SK-N-SH treated with all-trans-retinoic acid at 6 μM for 48 hours (cell line): ENCODE measurements at regions not wholly inside any gene's neighbourhood (a gene's known extent, or its start where the extent isn't known, plus 50 kb on each side); places are given as distances from the start of the nearest gene placed in this dataset.

Source experiments
- ATAC-seq: fragments of 200-7000 bp; cut with Tn5 transposase; 3 replicates; pipeline ENCODE4 v1.9.1; 2020; ENCODE audit warnings: mild to moderate bottlenecking, moderate library complexity
- BACH2 ChIP-seq: fragments of 250-450 bp; sonication (Bioruptor Pico); IDR thresholded peaks from 2 replicates; pipeline ENCODE4 v1.9.0; 2021; ENCODE audit warnings: mild to moderate bottlenecking, borderline replicate concordance
- ESRRG ChIP-seq: fragments of 250-450 bp; sonication (Bioruptor Pico); IDR thresholded peaks from 2 replicates; pipeline ENCODE4 v1.6.1; 2021; ENCODE audit warnings: mild to moderate bottlenecking
- GLIS3 ChIP-seq: fragments of 250-450 bp; sonication (Bioruptor Pico); IDR thresholded peaks from 2 replicates; pipeline ENCODE4 v1.5.0; 2020; ENCODE audit warnings: mild to moderate bottlenecking, moderate library complexity
- ISL1 ChIP-seq: fragments of 250-450 bp; sonication (Bioruptor Pico); IDR thresholded peaks from 2 replicates; pipeline ENCODE4 v2.1.2; 2022; ENCODE audit warnings: mild to moderate bottlenecking, moderate library complexity
- OSR1 ChIP-seq: fragments of 250-450 bp; sonication (Bioruptor Pico); IDR thresholded peaks from 2 replicates; pipeline ENCODE4 v1.8.0; 2022; ENCODE audit warnings: moderate library complexity, mild to moderate bottlenecking, inconsistent platforms
- RARB ChIP-seq: fragments of 250-450 bp; sonication (Bioruptor Pico); IDR thresholded peaks from 2 replicates; pipeline ENCODE4 v1.8.0; 2021; ENCODE audit warnings: mild to moderate bottlenecking, moderate library complexity
- SNAI2 ChIP-seq: fragments of 250-450 bp; sonication (Bioruptor Pico); IDR thresholded peaks from 2 replicates; pipeline ENCODE4 v1.5.0; 2020; ENCODE audit warnings: mild to moderate bottlenecking, moderate library complexity
- TCF4 ChIP-seq: fragments of 250-450 bp; sonication (Bioruptor Pico); IDR thresholded peaks from 2 replicates; pipeline ENCODE4 v1.8.0; 2021; ENCODE audit warnings: mild to moderate bottlenecking, moderate library complexity, borderline replicate concordance
- TOX ChIP-seq: fragments of 250-450 bp; sonication (Bioruptor Pico); IDR thresholded peaks from 2 replicates; pipeline ENCODE4 v1.8.0; 2021; ENCODE audit warnings: mild to moderate bottlenecking, moderate library complexity, borderline replicate concordance
- ZC3H10 ChIP-seq: fragments of 250-450 bp; sonication (Bioruptor Pico); IDR thresholded peaks from 2 replicates; pipeline ENCODE4 v1.5.1; 2021; ENCODE audit warnings: mild to moderate bottlenecking, moderate library complexity
- ZFP3 ChIP-seq: fragments of 250-450 bp; sonication (Bioruptor Pico); IDR thresholded peaks from 2 replicates; pipeline ENCODE4 v1.5.0; 2020; ENCODE audit warnings: mild to moderate bottlenecking, moderate library complexity
- ZFP30 ChIP-seq: fragments of 450-650 bp; formaldehyde crosslinking; IDR thresholded peaks from 2 replicates; pipeline ENCODE4 v1.5.0; 2022; ENCODE audit warnings: mild to moderate bottlenecking, moderate library complexity
- ZNF565 ChIP-seq: fragments of 450-650 bp; formaldehyde crosslinking; conservative IDR thresholded peaks from 2 replicates; pipeline ENCODE4 v1.5.0; 2020; ENCODE audit warnings: low read depth, mild to moderate bottlenecking, moderate library complexity
- ZNF70 ChIP-seq: fragments of 450-650 bp; formaldehyde crosslinking; IDR thresholded peaks from 2 replicates; pipeline ENCODE4 v1.5.0; 2020; ENCODE audit warnings: mild to moderate bottlenecking, moderate library complexity
- ZNF8 ChIP-seq: fragments of 450-650 bp; formaldehyde crosslinking; IDR thresholded peaks from 2 replicates; pipeline ENCODE4 v1.5.0; 2020; ENCODE audit warnings: mild to moderate bottlenecking, moderate library complexity
- TF ChIP-seq, protein P1 (sequence below): fragments of 250-450 bp; sonication (Bioruptor Pico); IDR thresholded peaks from 2 replicates; pipeline ENCODE4 v1.5.0; 2020; ENCODE audit warnings: mild to moderate bottlenecking, moderate library complexity
- TF ChIP-seq, protein P2 (sequence below): fragments of 250-450 bp; sonication (Bioruptor Pico); IDR thresholded peaks from 2 replicates; pipeline ENCODE4 v1.8.0; 2021; ENCODE audit warnings: low read depth, mild to moderate bottlenecking, moderate library complexity, borderline replicate concordance
- TF ChIP-seq, protein P3 (sequence below): fragments of 250-450 bp; sonication (Bioruptor Pico); IDR thresholded peaks from 2 replicates; pipeline ENCODE4 v1.8.0; 2020; ENCODE audit warnings: mild to moderate bottlenecking, moderate library complexity, borderline replicate concordance
- TF ChIP-seq, protein P4 (sequence below): fragments of 250-450 bp; sonication (Bioruptor Pico); IDR thresholded peaks from 2 replicates; pipeline ENCODE4 v1.5.1; 2021; ENCODE audit warnings: mild to moderate bottlenecking, moderate library complexity
- TF ChIP-seq, protein P5 (sequence below): fragments of 250-450 bp; sonication (Bioruptor Pico); IDR thresholded peaks from 2 replicates; pipeline ENCODE4 v1.5.1; 2020; ENCODE audit warnings: low read depth, mild to moderate bottlenecking, moderate library complexity

DNA sequence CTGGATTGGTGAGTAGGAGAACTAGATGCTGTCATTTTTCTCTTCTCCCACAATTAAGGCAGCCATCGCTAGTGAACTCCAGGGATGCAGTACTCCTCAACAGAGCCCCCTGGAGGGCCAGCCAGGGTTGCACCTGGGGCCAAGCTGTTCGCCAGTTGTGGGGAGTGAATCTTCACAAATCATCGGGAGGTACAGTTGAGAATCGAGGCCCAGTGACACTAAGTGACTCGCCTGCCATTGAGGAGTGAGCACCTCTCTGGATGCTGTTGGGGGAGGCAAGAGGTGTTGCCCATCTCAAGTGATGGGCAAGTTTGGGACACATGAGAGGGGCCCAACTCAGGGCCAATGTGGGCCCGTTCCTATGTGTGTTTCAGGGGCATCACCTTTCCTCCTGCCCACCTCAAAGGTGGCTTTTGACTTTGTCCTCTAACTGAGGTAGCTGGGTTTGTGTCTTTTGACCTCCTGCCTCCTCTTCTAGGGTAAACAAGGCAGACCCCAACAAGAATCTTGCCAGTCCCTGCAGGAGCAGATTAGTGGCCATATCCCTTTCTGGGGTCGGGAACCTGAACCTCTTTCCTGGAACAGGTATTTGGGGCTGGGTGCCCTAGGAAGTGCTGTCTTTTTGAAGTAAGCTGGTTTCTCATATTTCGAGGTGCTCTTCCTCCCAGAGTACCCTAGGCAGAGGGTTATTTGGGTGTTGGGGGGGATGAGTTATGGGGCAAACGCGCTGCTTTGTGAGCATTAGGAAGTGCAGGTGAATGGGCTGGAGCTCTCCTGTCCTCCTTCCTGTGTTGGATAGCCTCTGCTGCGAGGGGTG, 181.2 kb downstream of the MACROH2A1 start:
- ATAC-seq = no peak
- TF ChIP-seq ZNF70 (CRISPR knock-in tag) (no peak), ZFP30 (no peak), TOX (no peak), RARB (CRISPR knock-in tag) (no peak), ISL1 (CRISPR knock-in tag) (no peak), ZNF565 (no peak), OSR1 (CRISPR knock-in tag) (no peak), BACH2 (CRISPR knock-in tag) (no peak), ZFP3 (CRISPR knock-in tag) (no peak), TCF4 (CRISPR knock-in tag) (no peak), SNAI2 (CRISPR knock-in tag) (no peak), ZC3H10 (CRISPR knock-in tag) (no peak)
- TF ChIP-seq, protein P1, sequence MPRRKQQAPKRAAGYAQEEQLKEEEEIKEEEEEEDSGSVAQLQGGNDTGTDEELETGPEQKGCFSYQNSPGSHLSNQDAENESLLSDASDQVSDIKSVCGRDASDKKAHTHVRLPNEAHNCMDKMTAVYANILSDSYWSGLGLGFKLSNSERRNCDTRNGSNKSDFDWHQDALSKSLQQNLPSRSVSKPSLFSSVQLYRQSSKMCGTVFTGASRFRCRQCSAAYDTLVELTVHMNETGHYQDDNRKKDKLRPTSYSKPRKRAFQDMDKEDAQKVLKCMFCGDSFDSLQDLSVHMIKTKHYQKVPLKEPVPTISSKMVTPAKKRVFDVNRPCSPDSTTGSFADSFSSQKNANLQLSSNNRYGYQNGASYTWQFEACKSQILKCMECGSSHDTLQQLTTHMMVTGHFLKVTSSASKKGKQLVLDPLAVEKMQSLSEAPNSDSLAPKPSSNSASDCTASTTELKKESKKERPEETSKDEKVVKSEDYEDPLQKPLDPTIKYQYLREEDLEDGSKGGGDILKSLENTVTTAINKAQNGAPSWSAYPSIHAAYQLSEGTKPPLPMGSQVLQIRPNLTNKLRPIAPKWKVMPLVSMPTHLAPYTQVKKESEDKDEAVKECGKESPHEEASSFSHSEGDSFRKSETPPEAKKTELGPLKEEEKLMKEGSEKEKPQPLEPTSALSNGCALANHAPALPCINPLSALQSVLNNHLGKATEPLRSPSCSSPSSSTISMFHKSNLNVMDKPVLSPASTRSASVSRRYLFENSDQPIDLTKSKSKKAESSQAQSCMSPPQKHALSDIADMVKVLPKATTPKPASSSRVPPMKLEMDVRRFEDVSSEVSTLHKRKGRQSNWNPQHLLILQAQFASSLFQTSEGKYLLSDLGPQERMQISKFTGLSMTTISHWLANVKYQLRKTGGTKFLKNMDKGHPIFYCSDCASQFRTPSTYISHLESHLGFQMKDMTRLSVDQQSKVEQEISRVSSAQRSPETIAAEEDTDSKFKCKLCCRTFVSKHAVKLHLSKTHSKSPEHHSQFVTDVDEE (CRISPR knock-in tag) = no peak
- TF ChIP-seq, protein P2, sequence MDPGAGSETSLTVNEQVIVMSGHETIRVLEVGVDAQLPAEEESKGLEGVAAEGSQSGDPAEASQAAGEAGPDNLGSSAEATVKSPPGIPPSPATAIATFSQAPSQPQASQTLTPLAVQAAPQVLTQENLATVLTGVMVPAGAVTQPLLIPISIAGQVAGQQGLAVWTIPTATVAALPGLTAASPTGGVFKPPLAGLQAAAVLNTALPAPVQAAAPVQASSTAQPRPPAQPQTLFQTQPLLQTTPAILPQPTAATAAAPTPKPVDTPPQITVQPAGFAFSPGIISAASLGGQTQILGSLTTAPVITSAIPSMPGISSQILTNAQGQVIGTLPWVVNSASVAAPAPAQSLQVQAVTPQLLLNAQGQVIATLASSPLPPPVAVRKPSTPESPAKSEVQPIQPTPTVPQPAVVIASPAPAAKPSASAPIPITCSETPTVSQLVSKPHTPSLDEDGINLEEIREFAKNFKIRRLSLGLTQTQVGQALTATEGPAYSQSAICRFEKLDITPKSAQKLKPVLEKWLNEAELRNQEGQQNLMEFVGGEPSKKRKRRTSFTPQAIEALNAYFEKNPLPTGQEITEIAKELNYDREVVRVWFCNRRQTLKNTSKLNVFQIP (CRISPR knock-in tag) = no peak
- TF ChIP-seq, protein P3, sequence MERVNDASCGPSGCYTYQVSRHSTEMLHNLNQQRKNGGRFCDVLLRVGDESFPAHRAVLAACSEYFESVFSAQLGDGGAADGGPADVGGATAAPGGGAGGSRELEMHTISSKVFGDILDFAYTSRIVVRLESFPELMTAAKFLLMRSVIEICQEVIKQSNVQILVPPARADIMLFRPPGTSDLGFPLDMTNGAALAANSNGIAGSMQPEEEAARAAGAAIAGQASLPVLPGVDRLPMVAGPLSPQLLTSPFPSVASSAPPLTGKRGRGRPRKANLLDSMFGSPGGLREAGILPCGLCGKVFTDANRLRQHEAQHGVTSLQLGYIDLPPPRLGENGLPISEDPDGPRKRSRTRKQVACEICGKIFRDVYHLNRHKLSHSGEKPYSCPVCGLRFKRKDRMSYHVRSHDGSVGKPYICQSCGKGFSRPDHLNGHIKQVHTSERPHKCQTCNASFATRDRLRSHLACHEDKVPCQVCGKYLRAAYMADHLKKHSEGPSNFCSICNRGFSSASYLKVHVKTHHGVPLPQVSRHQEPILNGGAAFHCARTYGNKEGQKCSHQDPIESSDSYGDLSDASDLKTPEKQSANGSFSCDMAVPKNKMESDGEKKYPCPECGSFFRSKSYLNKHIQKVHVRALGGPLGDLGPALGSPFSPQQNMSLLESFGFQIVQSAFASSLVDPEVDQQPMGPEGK (CRISPR knock-in tag) = no peak
- TF ChIP-seq, protein P4, sequence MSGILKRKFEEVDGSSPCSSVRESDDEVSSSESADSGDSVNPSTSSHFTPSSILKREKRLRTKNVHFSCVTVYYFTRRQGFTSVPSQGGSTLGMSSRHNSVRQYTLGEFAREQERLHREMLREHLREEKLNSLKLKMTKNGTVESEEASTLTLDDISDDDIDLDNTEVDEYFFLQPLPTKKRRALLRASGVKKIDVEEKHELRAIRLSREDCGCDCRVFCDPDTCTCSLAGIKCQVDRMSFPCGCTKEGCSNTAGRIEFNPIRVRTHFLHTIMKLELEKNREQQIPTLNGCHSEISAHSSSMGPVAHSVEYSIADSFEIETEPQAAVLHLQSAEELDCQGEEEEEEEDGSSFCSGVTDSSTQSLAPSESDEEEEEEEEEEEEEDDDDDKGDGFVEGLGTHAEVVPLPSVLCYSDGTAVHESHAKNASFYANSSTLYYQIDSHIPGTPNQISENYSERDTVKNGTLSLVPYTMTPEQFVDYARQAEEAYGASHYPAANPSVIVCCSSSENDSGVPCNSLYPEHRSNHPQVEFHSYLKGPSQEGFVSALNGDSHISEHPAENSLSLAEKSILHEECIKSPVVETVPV (CRISPR knock-in tag) = no peak
- TF ChIP-seq, protein P5, sequence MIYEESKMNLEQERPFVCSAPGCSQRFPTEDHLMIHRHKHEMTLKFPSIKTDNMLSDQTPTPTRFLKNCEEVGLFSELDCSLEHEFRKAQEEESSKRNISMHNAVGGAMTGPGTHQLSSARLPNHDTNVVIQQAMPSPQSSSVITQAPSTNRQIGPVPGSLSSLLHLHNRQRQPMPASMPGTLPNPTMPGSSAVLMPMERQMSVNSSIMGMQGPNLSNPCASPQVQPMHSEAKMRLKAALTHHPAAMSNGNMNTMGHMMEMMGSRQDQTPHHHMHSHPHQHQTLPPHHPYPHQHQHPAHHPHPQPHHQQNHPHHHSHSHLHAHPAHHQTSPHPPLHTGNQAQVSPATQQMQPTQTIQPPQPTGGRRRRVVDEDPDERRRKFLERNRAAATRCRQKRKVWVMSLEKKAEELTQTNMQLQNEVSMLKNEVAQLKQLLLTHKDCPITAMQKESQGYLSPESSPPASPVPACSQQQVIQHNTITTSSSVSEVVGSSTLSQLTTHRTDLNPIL = no peak

DNA sequence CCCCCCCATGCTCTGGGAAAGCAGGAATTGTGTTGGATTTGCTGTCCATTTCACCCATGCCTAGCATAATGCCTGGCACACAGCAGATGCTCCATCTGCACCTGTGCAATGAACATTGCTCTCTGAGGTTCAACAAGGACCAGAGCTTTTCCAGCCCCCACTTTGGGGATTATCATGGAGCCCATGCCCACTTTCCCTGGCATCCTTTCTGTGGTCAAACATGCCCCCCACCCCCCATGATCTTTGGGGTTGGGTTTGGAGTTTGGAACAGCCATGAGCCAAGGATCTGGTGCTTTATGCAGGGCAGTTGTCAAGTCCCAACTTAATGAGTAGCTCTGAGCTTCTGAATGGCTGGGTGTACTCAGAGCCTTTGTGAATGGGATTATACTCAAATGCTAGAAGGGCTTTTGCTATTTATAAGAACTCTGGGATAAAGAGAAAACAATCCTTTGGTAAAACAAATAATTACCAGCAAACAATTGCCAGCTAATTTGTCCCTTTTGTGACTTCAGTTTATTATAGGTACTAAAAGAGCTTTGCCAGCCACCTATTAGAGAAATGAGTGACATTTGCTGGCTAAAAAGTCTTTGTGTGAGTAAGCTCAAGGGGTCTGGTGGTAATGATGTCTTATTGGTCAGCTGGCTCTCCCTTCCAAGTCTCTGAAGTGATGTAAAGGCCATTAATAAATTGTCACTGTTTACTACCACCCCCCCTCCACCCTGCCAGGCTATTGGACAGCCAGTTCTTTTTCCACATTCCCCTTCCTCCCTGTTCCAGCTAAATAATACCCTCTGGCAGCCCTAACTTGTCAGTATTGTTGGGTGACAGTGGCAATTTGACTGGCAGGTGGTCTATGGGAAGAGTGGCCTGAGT, 182.3 kb downstream of the MACROH2A1 start:
- no peak for ATAC-seq
- TF ChIP-seq BACH2 (CRISPR knock-in tag) (no peak), ESRRG (CRISPR knock-in tag) (no peak), GLIS3 (no peak), ZFP30 (no peak), ISL1 (CRISPR knock-in tag) (no peak), SNAI2 (CRISPR knock-in tag) (no peak), ZNF8 (CRISPR knock-in tag) (no peak), TOX (no peak), ZFP3 (CRISPR knock-in tag) (no peak)
- TF ChIP-seq, protein P3 (CRISPR knock-in tag) = no peak
- TF ChIP-seq, protein P5 = no peak
